ENCODE measurements at regions not wholly inside any gene's neighbourhood (a gene's known extent, or its start where the extent isn't known, plus 50 kb on each side); places are given as distances from the start of the nearest gene placed in this dataset.
A peak's percentile ranks its signal among the peaks of the same experiment; 100 is the strongest.

GRCh38 chr2:133732982-133733900, 165.0 kb upstream of the NCKAP5 start (continued):
- no peak for TF ChIP-seq CTCF (conservative IDR thresholded peaks at IDR 0.05; ENCODE audit: low read depth in 2 of 2)
- no peak for TF ChIP-seq ZNF462 (CRISPR knock-in tag; IDR thresholded peaks at IDR 0.05)
- no peak for TF ChIP-seq CREB1 (CRISPR knock-in tag; IDR thresholded peaks at IDR 0.05; ENCODE audit: low read depth)
- TF ChIP-seq EZH2 (IDR thresholded peaks at IDR 0.05; ENCODE audit: low read depth, unreplicated experiment) = no peak
- no peak for TF ChIP-seq EZH2phosphoT487 (IDR thresholded peaks at IDR 0.05; ENCODE audit: unreplicated experiment)
- TF ChIP-seq JUNB (IDR thresholded peaks at IDR 0.05; ENCODE audit: unreplicated experiment) = no peak

- no peaks in the 10 kb centered on the region for H3K36me3 ChIP-seq (ENCODE audit: insufficient read depth)
- H3K4me3 Mint-ChIP-seq = no peak overlapping the region
- TF ChIP-seq JUNB (IDR thresholded peaks at IDR 0.05; ENCODE audit: unreplicated experiment) (no peak), REST (IDR thresholded peaks at IDR 0.05; ENCODE audit: unreplicated experiment) (no peak), EZH2 (IDR thresholded peaks at IDR 0.05; ENCODE audit: low read depth, unreplicated experiment) (no peak), ZNF114 (CRISPR knock-in tag; IDR thresholded peaks at IDR 0.05) (no peak), EZH2phosphoT487 (IDR thresholded peaks at IDR 0.05; ENCODE audit: unreplicated experiment) (no peak), CTCF (conservative IDR thresholded peaks at IDR 0.05; ENCODE audit: low read depth in 2 of 2) (no peak), STAT1 (IDR thresholded peaks at IDR 0.05; ENCODE audit: unreplicated experiment) (no peak)
These were observed 165.6 kb upstream of the NCKAP5 start for GRCh38 chr2:133733901-133734255.

More at GRCh38 chr2:133733901-133734255, 165.6 kb upstream of the NCKAP5 start:
- Histone ChIP-seq H2AFZ (0 out of 2 replicates have a peak overlapping the region, but pooled peaks have one; percentile 28), H3K4me1 (ENCODE audit: insufficient read depth) (no peaks in the 10 kb centered on the region), H4K20me1 (replicated peaks; ENCODE audit: insufficient read depth) (no peaks in the 10 kb centered on the region), H3K9me2 (ENCODE audit: insufficient read depth) (peaks cover 10% of the 10 kb centered on the region), H3K4me3 (no peak overlapping the region), H3K79me2 (replicated peaks; ENCODE audit: insufficient read depth) (no peaks in the 10 kb centered on the region), H3F3A (replicated peaks; ENCODE audit: low read depth) (no peaks in the 10 kb centered on the region), H3K4me2 (no peak overlapping the region), H3K27me3 (ENCODE audit: insufficient read depth) (no peaks in the 10 kb centered on the region), H3K27ac (ENCODE audit: low read depth) (no peak overlapping the region)
- H3K27ac Mint-ChIP-seq = no peak overlapping the region
- DNase-seq (ENCODE audit: low spot score) (no peak), ATAC-seq (no peak)
- no peaks in the 10 kb centered on the region for H3K36me3 Mint-ChIP-seq (ENCODE audit: low read depth)
- H3K9me3 Mint-ChIP-seq = peaks cover 4% of the 10 kb centered on the region; the same call in 2 of the 3 replicates
- peaks cover 5% of the 10 kb centered on the region for H3K27me3 Mint-ChIP-seq (ENCODE audit: insufficient read depth, low read depth, poor library complexity)
- H3K4me1 Mint-ChIP-seq = no peaks in the 10 kb centered on the region

Data from GM23338 (cell line).